C1 segment of cervical spinal cord (tissue), 14 donors: ENCODE measurements at regions not wholly inside any gene's neighbourhood (a gene's known extent, or its start where the extent isn't known, plus 50 kb on each side); places are given as distances from the start of the nearest gene placed in this dataset.
"Not testable (repeated sequence)": the region's sequence is repeated elsewhere in the genome, so short reads cannot be mapped to it uniquely, and the experiment has no call there.

Source experiments
- DNase-seq, 14 donors: peaks; one replicate each; lab custom pipeline; 2025; lab: John Stamatoyannopoulos, UW

DNA sequence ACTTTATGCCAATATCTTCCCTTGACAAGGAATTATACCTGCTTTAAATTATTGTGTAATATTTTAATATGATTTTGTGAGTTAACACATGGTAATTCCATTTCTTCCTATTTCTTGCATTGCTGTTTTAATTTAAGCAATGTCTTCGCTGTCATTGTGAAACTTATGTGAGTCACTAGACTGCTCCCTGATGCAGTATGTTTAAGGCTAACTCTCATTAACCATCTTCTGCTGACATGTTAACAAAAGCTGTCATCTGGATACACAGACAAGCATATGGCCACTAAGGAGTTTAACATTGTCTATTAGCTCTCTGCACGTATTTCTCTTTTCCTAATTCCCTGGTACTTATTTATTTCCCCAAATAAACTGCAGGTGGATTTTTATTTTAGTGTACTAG, 980.8 kb upstream of the CTNND2 start:
- DNase-seq, result no peak

DNA sequence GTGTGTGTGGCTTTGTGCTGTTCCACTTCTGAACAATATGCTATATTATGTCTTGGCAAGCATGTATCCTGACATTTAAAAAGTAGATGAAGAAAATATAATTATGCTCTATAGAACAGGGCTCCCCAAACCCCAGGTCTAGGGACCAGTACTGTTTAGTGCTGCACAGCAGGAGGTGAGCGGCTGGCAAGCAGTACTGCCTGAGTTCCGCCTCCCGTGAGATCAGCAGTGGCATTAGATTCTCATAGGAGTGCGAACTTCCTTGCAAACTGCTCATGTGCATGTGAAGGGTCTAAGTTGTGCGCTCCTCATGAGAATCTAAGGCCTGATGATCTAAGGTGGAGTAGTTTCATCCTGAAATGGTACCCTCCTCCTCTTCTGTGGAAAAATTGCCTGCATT, 979.1 kb upstream of the CTNND2 start:
- no peak for DNase-seq

DNA sequence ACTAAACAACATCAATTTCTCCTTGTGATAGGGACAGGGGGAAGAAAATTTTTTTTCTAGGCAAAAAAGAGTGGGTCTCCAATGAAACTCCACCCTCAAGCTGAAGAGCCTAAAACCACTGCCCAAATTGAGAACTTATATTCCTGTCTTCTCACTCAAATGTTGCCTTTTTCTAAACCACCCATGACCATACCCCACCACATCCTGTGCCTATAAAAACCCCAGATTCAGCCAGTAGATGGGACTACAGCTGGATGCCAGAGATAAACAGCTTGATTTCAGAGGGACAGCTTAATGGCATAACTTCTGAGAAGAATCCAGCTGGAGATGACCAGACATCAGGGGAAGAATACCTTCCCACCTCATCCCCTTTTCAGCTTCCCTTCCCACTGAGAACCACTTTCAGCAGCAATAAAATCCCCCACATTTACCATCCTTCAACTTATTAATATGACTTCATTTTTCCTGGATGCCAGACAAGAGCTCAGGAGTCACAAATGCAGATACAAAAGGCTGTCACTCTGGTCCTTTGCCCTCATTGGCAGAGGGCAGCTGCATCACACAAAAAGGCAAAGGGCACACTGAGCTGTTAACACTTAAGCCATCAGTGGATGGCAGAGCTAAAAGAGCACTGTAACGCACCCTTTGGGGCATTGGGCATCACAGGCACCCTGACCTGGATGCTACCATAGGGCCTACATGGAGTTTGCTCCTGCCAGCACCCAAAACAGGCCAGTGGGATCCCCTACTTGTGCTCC, 972.5 kb upstream of the CTNND2 start:
- DNase-seq, result no peak

DNA sequence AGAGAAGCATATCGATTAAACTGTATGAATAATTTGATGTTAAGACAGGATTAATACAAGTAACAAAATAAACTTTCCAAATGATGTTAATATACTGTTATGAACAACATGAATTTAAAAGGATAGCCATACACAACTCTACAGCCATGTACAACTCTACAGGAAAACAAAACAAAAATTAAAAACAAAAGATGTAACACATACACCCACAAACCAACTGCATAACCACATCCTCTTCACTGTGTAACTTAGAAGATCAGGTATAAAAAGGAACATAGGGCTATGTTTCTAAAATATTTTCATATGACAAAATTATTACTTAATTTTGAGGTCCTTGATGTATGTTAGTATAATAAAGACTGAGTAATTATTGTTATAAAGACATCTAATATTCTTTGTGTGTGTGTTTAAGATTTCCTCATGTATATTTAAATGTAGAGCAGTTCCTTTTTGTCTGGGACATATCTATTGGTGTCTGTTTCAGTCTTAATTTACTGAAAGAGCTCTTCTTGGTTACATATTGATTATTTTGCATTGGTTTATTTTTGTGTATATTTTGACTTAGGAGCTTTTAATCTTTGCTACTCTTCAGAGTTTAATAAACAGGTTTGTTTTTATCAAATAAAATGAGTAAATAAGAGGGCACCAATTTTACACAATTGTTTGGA, 966.8 kb upstream of the CTNND2 start:
- no peak for DNase-seq

DNA sequence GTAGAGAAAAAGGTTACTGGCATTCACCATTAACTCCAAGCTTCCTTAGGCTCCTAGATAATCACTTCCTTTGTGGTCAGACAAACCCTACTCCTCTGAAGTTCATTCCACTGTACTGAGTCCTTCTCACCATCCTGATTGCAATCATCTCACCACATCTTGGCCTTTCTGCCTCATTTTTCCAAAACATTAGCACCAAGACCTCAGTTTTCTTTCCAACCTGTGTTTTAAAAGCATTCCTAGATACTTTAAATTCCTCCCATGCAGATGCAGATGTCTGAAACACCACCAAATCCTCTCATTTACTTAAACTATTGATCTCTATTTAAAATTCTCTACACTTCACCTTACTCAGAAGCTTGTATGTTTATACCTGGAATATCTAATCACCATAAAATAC, 961.3 kb upstream of the CTNND2 start:
- DNase-seq, result no peak

DNA sequence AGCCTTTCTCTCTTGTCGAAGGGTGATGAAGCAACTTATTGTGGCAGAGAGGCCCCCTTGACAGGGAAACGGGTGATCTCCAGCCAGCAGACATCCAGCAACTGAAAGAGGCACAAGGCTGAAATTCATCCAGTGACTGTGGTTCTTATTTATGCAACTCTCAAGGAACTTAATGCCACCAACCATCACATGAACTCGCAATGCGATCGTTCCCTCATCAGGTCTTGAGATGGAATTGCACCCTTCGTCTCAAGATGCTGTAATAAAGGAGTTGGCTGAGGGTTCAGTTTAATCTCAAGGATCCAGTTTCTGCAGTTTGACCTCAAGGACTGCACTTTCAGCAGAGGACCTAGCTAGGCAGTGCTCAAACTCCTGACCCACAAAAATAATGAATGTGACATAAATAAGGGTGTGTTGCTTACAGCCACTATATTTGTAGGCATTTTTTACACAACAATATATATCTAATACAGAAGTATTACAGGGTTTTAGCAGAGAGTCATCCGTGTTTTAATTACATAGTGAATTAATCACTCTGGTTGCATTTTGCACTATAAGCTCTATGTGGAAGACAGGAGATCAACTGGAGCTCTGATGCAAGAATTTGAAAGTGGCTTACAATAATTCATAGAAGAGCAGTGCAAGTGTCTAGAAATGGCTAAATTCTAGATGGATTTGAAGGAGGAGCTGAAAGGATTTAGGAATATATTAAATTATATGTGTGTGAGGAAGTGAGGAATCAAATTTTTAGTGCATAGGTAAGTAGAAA, 957.8 kb upstream of the CTNND2 start:
- DNase-seq, result no peak

DNA sequence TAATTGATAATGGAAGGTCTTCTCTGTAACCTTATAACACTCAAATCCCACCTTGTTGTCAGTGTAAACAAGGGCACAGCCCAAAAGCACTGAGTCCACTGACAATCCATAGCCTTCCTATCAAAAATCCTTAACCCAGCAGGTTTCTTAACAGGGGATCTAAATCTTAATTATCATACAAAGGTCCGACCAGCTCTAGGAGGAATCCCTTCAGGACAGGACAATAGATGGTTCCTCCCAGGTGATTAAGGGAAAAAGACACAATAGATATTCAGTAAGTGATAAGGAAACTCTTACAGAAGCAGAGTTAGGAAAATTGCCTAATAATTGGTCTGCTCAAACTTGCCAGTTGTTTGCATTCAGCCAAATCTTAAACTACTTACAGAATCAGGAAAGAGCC, 951.9 kb upstream of the CTNND2 start:
- DNase-seq, result not testable (repeated sequence)

DNA sequence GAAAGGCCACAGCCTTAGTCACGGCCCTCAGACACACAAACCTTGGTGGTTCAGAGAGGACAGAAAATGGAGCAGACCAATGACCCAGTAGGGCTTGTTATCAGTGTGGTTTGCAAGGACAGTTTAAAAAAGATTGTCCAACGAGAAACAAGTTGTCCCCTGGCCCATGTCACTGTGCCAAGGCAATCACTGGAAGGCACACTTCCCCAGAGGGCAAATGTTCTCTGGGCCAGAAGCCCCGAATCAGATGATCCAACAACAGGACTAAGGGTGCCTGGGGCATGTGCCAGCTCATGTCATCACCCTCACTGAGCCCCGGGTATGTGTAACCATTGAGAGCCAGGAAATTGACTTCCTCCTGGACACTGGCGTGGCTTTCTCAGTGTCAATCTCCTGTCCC, 950.1 kb upstream of the CTNND2 start:
- DNase-seq, result no peak

DNA sequence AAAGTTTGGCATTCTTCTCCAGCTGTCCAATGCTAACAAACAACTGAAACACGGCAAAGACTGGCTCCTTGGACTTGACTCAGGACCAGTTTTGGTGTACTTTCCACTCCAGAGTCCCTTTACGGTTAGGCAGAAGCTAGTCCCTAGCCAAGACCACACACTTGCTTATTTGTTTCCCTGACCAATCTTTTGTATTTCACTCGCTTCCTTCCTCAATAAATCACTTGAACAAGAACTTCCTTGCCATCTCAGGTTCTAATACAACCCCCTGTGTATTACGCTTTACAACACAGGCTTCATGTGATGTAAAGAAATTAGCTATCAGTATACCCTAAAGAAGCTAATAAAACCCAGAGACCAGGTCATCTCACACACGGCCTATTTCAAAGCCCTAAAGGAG, 947.5 kb upstream of the CTNND2 start:
- no peak for DNase-seq

DNA sequence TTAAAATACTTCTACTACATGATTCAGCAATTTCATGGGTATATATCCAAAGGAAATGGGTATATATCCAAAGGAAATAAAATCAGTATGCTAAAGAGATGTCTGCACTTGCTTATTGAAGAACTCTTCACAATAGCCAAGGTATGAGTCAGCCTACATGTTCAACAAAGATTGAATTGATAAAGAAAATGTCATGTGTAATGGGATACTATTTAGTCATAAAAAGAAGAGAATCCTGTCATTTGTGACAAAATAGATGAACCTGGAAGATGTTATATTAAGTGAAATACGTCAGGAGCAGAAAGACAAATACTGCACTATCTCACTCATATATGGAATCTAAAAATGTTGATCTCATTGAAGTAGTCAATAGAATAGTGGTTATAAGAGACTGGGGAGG, 944.5 kb upstream of the CTNND2 start:
- no peak for DNase-seq

DNA sequence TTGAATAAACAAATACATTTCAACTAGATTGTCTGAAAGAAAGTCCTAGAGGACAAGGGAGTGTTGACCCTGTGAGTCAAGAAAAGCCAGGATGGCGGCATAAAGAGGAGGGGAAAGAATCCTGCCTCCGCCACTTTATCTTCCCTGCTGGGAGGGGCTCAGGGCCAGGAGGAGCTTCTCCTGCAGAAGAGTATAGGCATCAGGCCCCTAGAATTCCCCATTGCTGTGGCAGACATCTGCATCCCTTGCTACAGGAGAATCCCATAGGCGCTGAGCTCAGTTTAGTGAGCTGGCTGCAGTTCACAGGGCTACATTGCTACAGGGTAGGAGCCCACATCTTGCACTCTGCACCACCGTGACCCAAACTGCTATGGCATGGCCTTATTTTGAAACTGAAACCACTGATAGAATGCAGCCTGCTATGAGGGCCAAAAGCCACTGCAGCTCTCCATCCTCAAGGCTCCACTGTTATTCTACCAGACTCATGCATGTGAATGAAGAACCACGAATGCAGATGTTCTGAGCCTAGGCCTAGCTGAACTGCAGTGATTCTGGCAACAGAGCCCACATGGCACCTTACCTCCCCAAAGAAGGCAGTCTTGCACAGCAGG, 941.4 kb upstream of the CTNND2 start:
- no peak for DNase-seq

DNA sequence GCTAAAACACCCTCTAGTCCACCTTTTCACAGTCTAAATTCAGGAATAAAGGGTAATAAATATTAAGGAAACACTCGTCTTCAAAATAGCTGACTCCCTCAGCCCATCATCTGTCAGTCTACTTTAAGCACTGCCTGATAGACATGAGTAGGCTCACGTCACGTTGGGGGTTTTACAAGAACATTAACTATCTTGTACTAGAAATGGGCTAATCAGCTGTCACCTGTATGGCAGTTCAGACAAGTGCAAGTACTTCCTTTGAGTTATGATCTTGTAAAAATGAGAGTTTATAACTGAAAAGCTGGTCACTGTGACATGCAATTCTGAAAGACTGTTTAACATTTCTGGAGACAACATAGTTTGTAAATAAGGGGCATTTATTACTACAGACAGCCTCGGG, 936.7 kb upstream of the CTNND2 start:
- DNase-seq, result no peak

DNA sequence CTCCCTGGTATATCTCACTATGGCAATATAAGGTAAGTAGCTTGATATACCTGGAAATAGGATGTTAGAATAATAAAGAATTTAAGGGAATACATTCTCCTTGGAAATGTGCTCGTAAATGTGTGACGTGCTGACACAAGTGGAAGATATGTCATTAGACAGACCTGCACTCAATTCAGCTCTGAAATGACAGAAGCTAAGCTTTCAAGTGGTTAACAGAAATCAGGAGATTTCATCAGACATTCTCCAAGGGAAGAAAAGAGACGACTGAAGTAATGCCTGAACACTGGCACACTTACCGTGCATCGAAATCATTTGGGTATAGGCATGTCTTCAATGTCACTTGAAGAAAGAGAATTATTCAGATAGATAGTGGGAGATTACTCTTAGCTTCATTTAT, 933.3 kb upstream of the CTNND2 start:
- DNase-seq, result no peak

DNA sequence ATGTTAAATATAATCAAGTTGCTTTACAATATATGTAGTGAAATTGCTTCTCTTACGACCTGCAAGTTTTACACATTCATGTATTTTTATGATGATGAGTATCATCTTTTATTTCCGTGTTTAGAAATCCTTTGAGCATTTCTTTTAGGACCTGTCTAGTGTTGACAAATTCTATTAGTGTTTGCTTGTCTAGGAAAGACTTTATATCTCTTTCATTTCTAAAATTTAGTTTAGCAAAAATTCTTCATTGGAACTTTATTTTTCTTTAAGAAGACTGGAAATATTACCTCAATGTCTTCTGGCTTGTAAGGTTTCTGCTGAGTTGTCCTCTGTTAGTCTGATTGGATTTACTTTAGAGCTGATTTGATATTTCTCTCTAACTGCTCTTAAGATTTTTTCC, 920.9 kb upstream of the CTNND2 start:
- DNase-seq, result no peak

DNA sequence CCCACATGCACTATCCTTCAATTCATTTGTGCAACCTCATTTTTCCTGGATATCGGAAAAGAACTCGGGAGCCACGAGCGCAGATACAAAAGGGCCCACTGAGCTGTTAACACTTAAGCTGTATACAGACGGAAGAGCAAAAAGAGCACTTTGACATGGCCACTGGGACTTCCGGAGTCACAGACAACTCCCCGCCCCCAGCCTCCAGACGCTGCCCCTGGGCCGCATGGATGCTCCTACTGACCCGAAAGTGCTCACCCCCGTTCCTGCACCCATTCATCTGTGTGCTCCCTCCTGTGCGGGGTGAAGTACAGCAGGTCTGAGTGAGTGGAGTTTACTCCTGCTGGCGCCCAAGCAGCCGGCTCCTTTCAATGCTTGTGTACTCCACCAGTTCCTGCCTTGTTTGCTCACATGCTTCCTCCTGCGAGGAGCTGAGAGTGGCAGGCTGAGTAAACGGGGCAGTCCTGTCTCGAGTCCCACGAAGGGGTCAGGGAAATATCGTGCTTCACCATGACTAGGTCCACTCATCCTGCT, 901.0 kb upstream of the CTNND2 start:
- DNase-seq, result no peak

DNA sequence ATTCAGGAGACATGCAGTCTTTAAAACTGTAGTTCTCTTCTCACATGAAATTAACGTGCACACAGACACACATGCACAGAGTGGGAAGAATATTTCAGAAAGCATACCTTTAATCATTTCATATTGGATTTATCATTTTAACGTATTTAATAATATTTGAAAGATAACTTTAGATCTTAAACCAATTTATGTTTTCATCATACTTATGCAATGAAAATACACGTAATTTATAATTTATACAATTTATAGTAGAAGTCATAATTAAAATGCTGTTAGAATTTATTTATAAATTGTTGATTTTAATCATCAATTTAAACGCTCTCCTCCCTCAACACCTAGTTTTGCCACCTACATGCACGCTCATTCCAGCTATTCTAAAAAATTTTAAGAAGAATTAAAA, 894.9 kb upstream of the CTNND2 start:
- DNase-seq, result no peak

DNA sequence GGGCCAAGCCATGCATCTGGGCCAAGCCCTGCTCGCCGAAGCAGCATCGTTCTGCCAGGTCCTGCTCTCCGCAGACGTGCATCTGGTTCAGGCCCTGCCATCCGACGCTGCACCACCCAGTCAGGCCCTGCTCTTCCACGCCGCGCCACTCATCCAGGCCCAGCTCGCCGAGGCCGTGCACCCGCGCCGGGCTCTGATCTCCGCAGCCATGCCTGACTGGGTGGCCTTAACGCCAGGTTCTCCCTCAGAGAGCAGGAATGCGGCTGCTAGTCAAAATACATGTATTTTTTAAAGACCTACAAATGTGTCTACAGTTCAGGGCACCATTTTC, 891.1 kb upstream of the CTNND2 start:
- DNase-seq, result no peak

DNA sequence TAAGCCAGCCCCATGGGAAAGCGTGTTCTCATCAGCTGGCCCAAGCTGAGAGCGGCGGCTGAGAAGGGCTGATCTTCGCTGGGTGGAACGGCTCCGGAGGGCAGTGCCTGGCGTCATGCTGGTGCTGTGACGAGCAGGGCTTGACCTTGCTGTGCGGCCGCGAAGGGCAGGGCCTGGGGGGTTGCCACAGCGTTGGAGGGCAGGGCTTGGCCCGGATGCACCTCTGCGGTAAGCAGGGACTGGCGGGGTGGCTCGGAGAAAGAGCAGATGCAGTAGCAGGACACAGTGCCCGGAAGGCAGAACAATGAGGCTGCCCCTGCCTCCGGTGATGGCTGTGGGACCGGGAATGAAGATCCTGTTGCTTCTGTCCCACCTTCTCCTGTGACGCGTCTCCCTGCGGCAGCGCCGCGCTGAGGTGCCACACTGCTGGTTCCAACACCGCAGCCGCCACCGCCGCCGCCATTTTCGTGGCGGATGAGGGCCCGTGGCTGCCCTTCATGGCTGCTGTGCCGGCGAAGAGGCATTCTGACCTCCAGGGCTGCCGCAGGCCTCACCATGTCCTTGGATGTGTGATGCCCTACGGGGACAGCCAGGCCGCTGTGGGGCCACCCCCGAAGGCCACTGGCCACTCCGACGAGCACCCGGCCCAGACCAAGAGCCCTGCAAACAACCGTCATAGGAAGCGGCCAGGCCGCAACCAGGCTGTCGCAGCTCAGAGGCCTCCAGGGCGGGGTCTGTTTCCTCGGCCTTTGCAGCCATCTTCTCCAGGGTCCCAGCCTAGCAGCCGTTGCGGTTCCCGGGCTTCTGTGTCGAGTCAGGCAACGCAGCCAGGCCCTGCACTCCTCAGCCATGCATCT, 890.5 kb upstream of the CTNND2 start:
- no peak for DNase-seq

DNA sequence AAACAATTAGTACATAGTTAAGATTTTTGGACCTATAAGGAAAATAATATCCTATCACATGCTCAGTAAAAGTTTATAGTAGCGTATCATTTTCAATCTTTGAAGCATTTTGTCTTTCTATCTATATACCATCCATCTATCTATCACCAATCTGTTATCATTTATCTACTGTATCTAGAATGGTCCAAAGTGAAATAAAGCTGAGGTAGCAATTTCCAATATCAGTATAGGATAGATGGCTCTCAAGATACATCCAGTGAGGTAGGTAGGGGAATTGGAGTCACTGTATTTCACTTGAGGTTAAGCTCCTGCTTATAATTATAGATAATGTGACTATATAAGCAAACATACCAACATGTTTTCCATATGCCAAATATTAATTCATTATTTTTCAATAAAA, 889.1 kb upstream of the CTNND2 start:
- no peak for DNase-seq

DNA sequence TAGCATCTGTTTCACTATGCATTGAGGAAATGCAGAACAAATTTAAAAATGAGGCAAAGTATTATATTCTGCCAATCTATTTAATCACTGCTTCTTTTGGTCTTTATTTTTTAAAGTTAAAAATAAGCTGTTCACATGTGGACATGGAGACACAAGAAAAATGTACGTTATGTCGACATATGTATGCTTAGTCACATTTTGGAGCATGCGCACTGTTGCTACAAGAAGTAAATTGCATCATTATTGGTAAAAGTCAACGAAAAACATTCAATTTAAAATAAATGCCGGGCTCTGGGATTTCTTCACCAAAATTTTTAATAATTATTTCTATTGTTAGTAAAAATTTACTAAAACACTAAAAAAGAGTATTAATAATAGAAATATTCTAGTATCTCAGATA, 876.3 kb upstream of the CTNND2 start:
- no peak for DNase-seq

DNA sequence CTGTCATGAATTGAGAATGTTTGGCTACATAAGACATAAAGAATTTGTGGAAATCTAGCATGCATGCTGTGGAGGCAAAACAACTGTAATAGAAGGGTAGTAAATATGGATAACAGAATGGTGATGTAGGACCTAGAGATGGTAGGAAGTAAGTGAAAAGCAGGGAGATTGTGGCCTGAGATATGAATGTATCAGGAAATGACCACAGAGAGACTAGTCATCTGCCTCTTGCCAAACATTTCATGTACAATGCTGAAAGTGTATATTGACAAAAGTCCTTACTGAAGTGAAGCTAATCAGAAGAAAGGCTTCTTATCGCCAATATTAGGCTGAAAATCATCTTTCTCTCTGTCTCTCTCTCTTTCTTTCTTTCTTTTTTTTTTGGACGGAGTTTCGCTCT, 873.1 kb upstream of the CTNND2 start:
- no peak for DNase-seq
